Natural killer cell (primary cell): ENCODE measurements at regions not wholly inside any gene's neighbourhood (a gene's known extent, or its start where the extent isn't known, plus 50 kb on each side); places are given as distances from the start of the nearest gene placed in this dataset.

Experiments used
- ATAC-seq, 3 donors: fragments of 150-1000 bp in 2 of 3; fragments of 200-7000 bp in 1 of 3; cut with Tn5 transposase; 1 replicate in 1 of 3; 2 replicates in 2 of 3; pipeline ENCODE4 v1.10.0; 2021; ENCODE audit warnings: mild to moderate bottlenecking in 2 of 3, moderate library complexity in 2 of 3
- DNase-seq, 2 donors: peaks; one replicate each; pipeline versions ENCODE4 v3.0.0 to v3.0.0-alpha.2; 2013 to 2021; ENCODE audit warnings: mixed read lengths in 1 of 2
- H3K27ac ChIP-seq: one replicate; pipeline ENCODE4 v1.5.1; 2013; ENCODE audit warnings: mild to moderate bottlenecking, low read length
- H3K27me3 ChIP-seq: one replicate; pipeline ENCODE4 v1.6.1; 2013; ENCODE audit warnings: low read length; ENCODE audit not compliant: control insufficient read depth, insufficient read depth
- H3K36me3 ChIP-seq: one replicate; pipeline ENCODE4 v1.6.1; 2013; ENCODE audit warnings: low read length; ENCODE audit not compliant: control insufficient read depth, insufficient read depth
- H3K4me1 ChIP-seq: one replicate; pipeline ENCODE4 v1.6.1; 2013; ENCODE audit warnings: low read length; ENCODE audit not compliant: control insufficient read depth, insufficient read depth
- H3K4me3 ChIP-seq: one replicate; pipeline ENCODE4 v1.5.1; 2013; ENCODE audit warnings: low read length
- H3K9me3 ChIP-seq: one replicate; pipeline ENCODE4 v1.6.1; 2013; ENCODE audit warnings: low read length; ENCODE audit not compliant: control insufficient read depth, insufficient read depth
- H3K27ac Mint-ChIP-seq, 2 donors: one replicate each; pipeline ENCODE4 v1.8.0; 2022; ENCODE audit warnings: mild to moderate bottlenecking in 2 of 2, mixed read lengths in 2 of 2, moderate library complexity in 1 of 2
- H3K27me3 Mint-ChIP-seq, 2 donors: one replicate each; pipeline ENCODE4 v1.8.0; 2022; ENCODE audit warnings: low read depth in 2 of 2, mixed read lengths in 2 of 2
- H3K36me3 Mint-ChIP-seq: one replicate; pipeline ENCODE4 v1.8.0; 2022; ENCODE audit warnings: mixed read lengths
- H3K4me1 Mint-ChIP-seq, 2 donors: one replicate each; pipeline ENCODE4 v1.8.0; 2022; ENCODE audit warnings: mixed read lengths in 2 of 2
- H3K4me3 Mint-ChIP-seq: one replicate; pipeline ENCODE4 v1.8.0; 2022; ENCODE audit warnings: mild to moderate bottlenecking, moderate library complexity, mixed read lengths
- H3K9me3 Mint-ChIP-seq, 2 donors: one replicate each; pipeline ENCODE4 v1.8.0; 2022; ENCODE audit warnings: mixed read lengths in 2 of 2
- WGBS: methylation state at CpG from one replicate; pipeline ENCODE4 v1.1.7; 2013; ENCODE audit warnings: missing lambda C conversion rate; ENCODE audit not compliant: insufficient coverage; 5-methylcytosine and 5-hydroxymethylcytosine counted together
- intact Hi-C: fragments of 100-400 bp; cut with micrococcal nuclease; formaldehyde crosslinking; loops from one replicate; pipeline ENCODE4 v1.14.2; 2022
- TF ChIP-seq, protein P1 (sequence below): fragments of 200-600 bp; IDR thresholded peaks from one replicate; pipeline ENCODE4 v1.8.0; 2022; ENCODE audit warnings: antibody characterized with exemption

GRCh38 chr3:84904212-84904611 lies 54.6 kb upstream of the CADM2 start:
- no peak overlapping the region for H3K27ac ChIP-seq
- no peaks in the 10 kb centered on the region for H3K4me1 Mint-ChIP-seq
- peaks cover 2% of the 10 kb centered on the region for H3K36me3 Mint-ChIP-seq
- no peak overlapping the region for H3K4me3 Mint-ChIP-seq
- ATAC-seq (no peak), DNase-seq (no peak)
- H3K4me3 ChIP-seq, result no peak overlapping the region
- no peaks in the 10 kb centered on the region for H3K27me3 ChIP-seq
- no peaks in the 10 kb centered on the region for H3K27me3 Mint-ChIP-seq
- peaks cover 17% of the 10 kb centered on the region for H3K9me3 ChIP-seq
- TF ChIP-seq, protein P1, sequence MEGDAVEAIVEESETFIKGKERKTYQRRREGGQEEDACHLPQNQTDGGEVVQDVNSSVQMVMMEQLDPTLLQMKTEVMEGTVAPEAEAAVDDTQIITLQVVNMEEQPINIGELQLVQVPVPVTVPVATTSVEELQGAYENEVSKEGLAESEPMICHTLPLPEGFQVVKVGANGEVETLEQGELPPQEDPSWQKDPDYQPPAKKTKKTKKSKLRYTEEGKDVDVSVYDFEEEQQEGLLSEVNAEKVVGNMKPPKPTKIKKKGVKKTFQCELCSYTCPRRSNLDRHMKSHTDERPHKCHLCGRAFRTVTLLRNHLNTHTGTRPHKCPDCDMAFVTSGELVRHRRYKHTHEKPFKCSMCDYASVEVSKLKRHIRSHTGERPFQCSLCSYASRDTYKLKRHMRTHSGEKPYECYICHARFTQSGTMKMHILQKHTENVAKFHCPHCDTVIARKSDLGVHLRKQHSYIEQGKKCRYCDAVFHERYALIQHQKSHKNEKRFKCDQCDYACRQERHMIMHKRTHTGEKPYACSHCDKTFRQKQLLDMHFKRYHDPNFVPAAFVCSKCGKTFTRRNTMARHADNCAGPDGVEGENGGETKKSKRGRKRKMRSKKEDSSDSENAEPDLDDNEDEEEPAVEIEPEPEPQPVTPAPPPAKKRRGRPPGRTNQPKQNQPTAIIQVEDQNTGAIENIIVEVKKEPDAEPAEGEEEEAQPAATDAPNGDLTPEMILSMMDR, result no peak
- intact Hi-C loops, result no loop called here
- H3K36me3 ChIP-seq, result no peaks in the 10 kb centered on the region
- H3K27ac Mint-ChIP-seq, result no peak overlapping the region
- peaks cover 5 to 10% of the 10 kb centered on the region in 2 donors for H3K9me3 Mint-ChIP-seq
- no peaks in the 10 kb centered on the region for H3K4me1 ChIP-seq

GRCh38 chr3:84904816-84905555 lies 53.8 kb upstream of the CADM2 start:
- H3K4me1 ChIP-seq, result no peaks in the 10 kb centered on the region
- Mint-ChIP-seq H3K4me3 (no peak overlapping the region), H3K36me3 (no peaks in the 10 kb centered on the region), H3K27me3 (no peaks in the 10 kb centered on the region), H3K27ac (no peak overlapping the region), H3K9me3 (peaks cover 5 to 10% of the 10 kb centered on the region in 2 donors), H3K4me1 (no peaks in the 10 kb centered on the region)
- DNase-seq, result no peak
- intact Hi-C loops, result no loop called here
- H3K4me3 ChIP-seq, result no peak overlapping the region
- H3K9me3 ChIP-seq, result peaks cover 17% of the 10 kb centered on the region
- no peak overlapping the region for H3K27ac ChIP-seq
- no peaks in the 10 kb centered on the region for H3K36me3 ChIP-seq
- TF ChIP-seq, protein P1, result no peak
- H3K27me3 ChIP-seq, result no peaks in the 10 kb centered on the region
- ATAC-seq, result no peak
- WGBS, result 90% methylated on average over 21 of the region's 21 CpGs

GRCh38 chr3:84905556-84905920 lies 53.3 kb upstream of the CADM2 start:
- Mint-ChIP-seq H3K4me1 (no peaks in the 10 kb centered on the region), H3K9me3 (peaks cover 5 to 13% of the 10 kb centered on the region in 2 donors), H3K36me3 (no peaks in the 10 kb centered on the region), H3K27ac (no peak overlapping the region), H3K27me3 (no peaks in the 10 kb centered on the region), H3K4me3 (no peak overlapping the region)
- Histone ChIP-seq H3K36me3 (no peaks in the 10 kb centered on the region), H3K27ac (no peak overlapping the region), H3K9me3 (peaks cover 17% of the 10 kb centered on the region), H3K4me3 (no peak overlapping the region), H3K27me3 (no peaks in the 10 kb centered on the region), H3K4me1 (no peaks in the 10 kb centered on the region)
- TF ChIP-seq, protein P1, result no peak
- DNase-seq (no peak), ATAC-seq (no peak)
- intact Hi-C loops, result no loop called here
- 82% methylated on average over 5 of the region's 5 CpGs for WGBS

- peaks cover 13% of the 10 kb centered on the region for H3K9me3 ChIP-seq
- no peak for DNase-seq
- Mint-ChIP-seq H3K27me3 (no peaks in the 10 kb centered on the region), H3K4me3 (no peak overlapping the region), H3K9me3 (peaks cover 5 to 13% of the 10 kb centered on the region in 2 donors), H3K4me1 (no peaks in the 10 kb centered on the region), H3K36me3 (no peaks in the 10 kb centered on the region), H3K27ac (no peak overlapping the region)
- intact Hi-C loops, result no loop called here
- no peaks in the 10 kb centered on the region for H3K27me3 ChIP-seq
- no peak overlapping the region for H3K4me3 ChIP-seq
- 81% methylated on average over 6 of the region's 6 CpGs for WGBS
- no peak for ATAC-seq
- TF ChIP-seq, protein P1, result no peak
- H3K27ac ChIP-seq, result no peak overlapping the region
- no peaks in the 10 kb centered on the region for H3K4me1 ChIP-seq
- H3K36me3 ChIP-seq, result no peaks in the 10 kb centered on the region
These were observed 52.7 kb upstream of the CADM2 start for GRCh38 chr3:84906065-84906464.
